RWPE2 (cell line): ENCODE measurements at regions not wholly inside any gene's neighbourhood (a gene's known extent, or its start where the extent isn't known, plus 50 kb on each side); places are given as distances from the start of the nearest gene placed in this dataset.
A peak's percentile ranks its signal among the peaks of the same experiment; 100 is the strongest.

Source experiments
- ATAC-seq: fragments of 200-7000 bp; cut with Tn5 transposase; 3 replicates; pipeline ENCODE4 v1.9.1; 2021; ENCODE audit warnings: low read depth
- DNase-seq: peaks from one replicate; pipeline ENCODE4 v3.0.0-alpha.2; 2020; ENCODE audit warnings: low spot score
- H3K27ac ChIP-seq: fragments of 450-650 bp; 2 replicates; pipeline ENCODE4 v1.5.1; 2017; ENCODE audit warnings: mild to moderate bottlenecking; ENCODE audit not compliant: poor library complexity, severe bottlenecking
- H3K27me3 ChIP-seq: fragments of 250-450 bp; sonication (Bioruptor Pico); 2 replicates; pipeline ENCODE4 v1.5.1; 2021; ENCODE audit warnings: mild to moderate bottlenecking, moderate library complexity; ENCODE audit not compliant: insufficient read depth, poor library complexity, severe bottlenecking
- H3K36me3 ChIP-seq: fragments of 250-450 bp; sonication (Bioruptor Pico); 2 replicates; pipeline ENCODE4 v1.5.1; 2020; ENCODE audit warnings: low read depth, mild to moderate bottlenecking, moderate library complexity
- H3K4me1 ChIP-seq: fragments of 250-450 bp; sonication (Bioruptor Pico); 2 replicates; pipeline ENCODE4 v1.5.1; 2021; ENCODE audit warnings: mild to moderate bottlenecking, moderate library complexity; ENCODE audit not compliant: insufficient read depth, poor library complexity, severe bottlenecking
- H3K4me3 ChIP-seq: fragments of 250-450 bp; sonication (Bioruptor Pico); 2 replicates; pipeline ENCODE4 v1.5.1; 2021; ENCODE audit warnings: mild to moderate bottlenecking, moderate library complexity; ENCODE audit not compliant: severe bottlenecking
- H3K9me3 ChIP-seq: fragments of 250-450 bp; sonication (Bioruptor Pico); 2 replicates; pipeline ENCODE4 v1.5.1; 2021; ENCODE audit warnings: mild to moderate bottlenecking, moderate library complexity; ENCODE audit not compliant: severe bottlenecking
- TF ChIP-seq, protein P1 (sequence below): fragments of 450-650 bp; IDR thresholded peaks from one replicate; pipeline ENCODE4 v1.5.1; 2017; ENCODE audit warnings: mild to moderate bottlenecking, moderate library complexity; ENCODE audit not compliant: poor library complexity, severe bottlenecking

GRCh38 chr16:75987323-75987722, 261.0 kb upstream of the CPHXL start:
- no peak for DNase-seq
- TF ChIP-seq, protein P1, sequence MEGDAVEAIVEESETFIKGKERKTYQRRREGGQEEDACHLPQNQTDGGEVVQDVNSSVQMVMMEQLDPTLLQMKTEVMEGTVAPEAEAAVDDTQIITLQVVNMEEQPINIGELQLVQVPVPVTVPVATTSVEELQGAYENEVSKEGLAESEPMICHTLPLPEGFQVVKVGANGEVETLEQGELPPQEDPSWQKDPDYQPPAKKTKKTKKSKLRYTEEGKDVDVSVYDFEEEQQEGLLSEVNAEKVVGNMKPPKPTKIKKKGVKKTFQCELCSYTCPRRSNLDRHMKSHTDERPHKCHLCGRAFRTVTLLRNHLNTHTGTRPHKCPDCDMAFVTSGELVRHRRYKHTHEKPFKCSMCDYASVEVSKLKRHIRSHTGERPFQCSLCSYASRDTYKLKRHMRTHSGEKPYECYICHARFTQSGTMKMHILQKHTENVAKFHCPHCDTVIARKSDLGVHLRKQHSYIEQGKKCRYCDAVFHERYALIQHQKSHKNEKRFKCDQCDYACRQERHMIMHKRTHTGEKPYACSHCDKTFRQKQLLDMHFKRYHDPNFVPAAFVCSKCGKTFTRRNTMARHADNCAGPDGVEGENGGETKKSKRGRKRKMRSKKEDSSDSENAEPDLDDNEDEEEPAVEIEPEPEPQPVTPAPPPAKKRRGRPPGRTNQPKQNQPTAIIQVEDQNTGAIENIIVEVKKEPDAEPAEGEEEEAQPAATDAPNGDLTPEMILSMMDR, result no peak
- Histone ChIP-seq H3K36me3 (no peaks in the 10 kb centered on the region), H3K9me3 (peaks cover 3% of the 10 kb centered on the region), H3K27ac (no peak overlapping the region), H3K4me3 (no peak overlapping the region), H3K4me1 (no peaks in the 10 kb centered on the region), H3K27me3 (no peaks in the 10 kb centered on the region)
- no peak for ATAC-seq

DNA sequence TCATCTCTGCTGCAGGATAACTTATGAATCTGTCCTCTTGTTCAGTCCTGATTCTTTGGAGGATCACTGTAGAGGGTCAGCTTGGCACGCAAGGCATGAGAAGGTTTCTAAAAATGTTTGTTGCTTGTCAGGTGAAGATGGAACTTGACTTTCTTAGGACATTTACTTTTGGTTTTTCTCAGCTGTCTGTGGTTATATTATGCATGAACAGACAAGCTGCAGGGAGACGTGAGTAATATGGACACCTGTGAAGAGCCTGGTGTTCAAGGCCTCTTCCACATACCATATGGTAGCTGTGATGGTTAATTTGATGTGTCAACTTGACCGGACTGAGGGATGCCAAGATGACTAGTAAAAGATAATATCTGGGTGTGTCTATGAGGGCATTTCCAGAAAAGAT, 270.2 kb upstream of the CPHXL start:
- Histone ChIP-seq H3K9me3 (no peaks in the 10 kb centered on the region), H3K4me3 (no peak overlapping the region), H3K36me3 (no peaks in the 10 kb centered on the region), H3K27me3 (no peaks in the 10 kb centered on the region), H3K4me1 (peaks cover 17% of the 10 kb centered on the region), H3K27ac (peak overlapping the region; percentile 93)
- ATAC-seq (peak; percentile 97), DNase-seq (peak; percentile 72)
- TF ChIP-seq, protein P1, result no peak

- peak overlapping the region; percentile 93 for H3K27ac ChIP-seq
- H3K9me3 ChIP-seq, result no peaks in the 10 kb centered on the region
- ATAC-seq, result no peak
- no peak overlapping the region for H3K4me3 ChIP-seq
- TF ChIP-seq, protein P1, result no peak
- DNase-seq, result no peak
- H3K4me1 ChIP-seq, result peaks cover 17% of the 10 kb centered on the region
- no peaks in the 10 kb centered on the region for H3K36me3 ChIP-seq
- no peaks in the 10 kb centered on the region for H3K27me3 ChIP-seq
These were observed 271.3 kb upstream of the CPHXL start for GRCh38 chr16:75997606-75998005.

- H3K4me3 ChIP-seq, result no peak overlapping the region
- H3K9me3 ChIP-seq, result no peaks in the 10 kb centered on the region
- DNase-seq (no peak), ATAC-seq (no peak)
- no peaks in the 10 kb centered on the region for H3K4me1 ChIP-seq
- no peaks in the 10 kb centered on the region for H3K27me3 ChIP-seq
- H3K36me3 ChIP-seq, result no peaks in the 10 kb centered on the region
- H3K27ac ChIP-seq, result no peak overlapping the region
- TF ChIP-seq, protein P1, result no peak
These were observed 269.6 kb upstream of the CNTNAP4 start for GRCh38 chr16:76007645-76008044.

- no peaks in the 10 kb centered on the region for H3K27me3 ChIP-seq
- H3K4me3 ChIP-seq, result no peak overlapping the region
- no peak for DNase-seq
- H3K27ac ChIP-seq, result no peak overlapping the region
- no peak for ATAC-seq
- TF ChIP-seq, protein P1, result no peak
- no peaks in the 10 kb centered on the region for H3K9me3 ChIP-seq
- no peaks in the 10 kb centered on the region for H3K36me3 ChIP-seq
- H3K4me1 ChIP-seq, result no peaks in the 10 kb centered on the region
These were observed 253.4 kb upstream of the CNTNAP4 start for GRCh38 chr16:76023835-76024234.
